Kasumi-1 (cell line): ENCODE measurements at regions not wholly inside any gene's neighbourhood (a gene's known extent, or its start where the extent isn't known, plus 50 kb on each side); places are given as distances from the start of the nearest gene placed in this dataset.

ENCODE experiments used
- DNase-seq, 2 experiments: peaks; one replicate each; lab custom pipeline; 2025; lab: John Stamatoyannopoulos, UW

- no peak for DNase-seq
These were observed 440.4 kb downstream of the DMRT2 start for GRCh38 chr9:1490341-1491232.

DNA sequence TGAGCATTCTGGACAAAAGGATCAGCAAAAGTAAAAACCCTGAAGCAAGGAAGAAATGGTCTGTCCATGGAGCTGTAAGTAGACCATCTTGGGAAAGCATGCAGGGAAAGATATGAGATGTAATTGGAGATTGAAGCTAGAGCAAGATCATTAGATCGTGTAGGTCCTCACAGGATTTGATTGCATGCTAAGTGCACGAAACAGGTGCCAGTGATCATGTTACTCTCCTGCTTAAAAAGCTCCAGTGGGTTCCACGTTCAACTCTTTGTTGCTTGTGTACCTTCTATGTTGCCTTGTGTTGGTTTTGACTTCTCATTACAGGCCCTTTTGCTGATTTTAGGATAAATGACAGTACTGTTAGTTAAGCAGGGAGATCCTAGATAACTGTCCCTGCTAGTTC lies 442.0 kb downstream of the DMRT2 start:
- DNase-seq = no peak

DNA sequence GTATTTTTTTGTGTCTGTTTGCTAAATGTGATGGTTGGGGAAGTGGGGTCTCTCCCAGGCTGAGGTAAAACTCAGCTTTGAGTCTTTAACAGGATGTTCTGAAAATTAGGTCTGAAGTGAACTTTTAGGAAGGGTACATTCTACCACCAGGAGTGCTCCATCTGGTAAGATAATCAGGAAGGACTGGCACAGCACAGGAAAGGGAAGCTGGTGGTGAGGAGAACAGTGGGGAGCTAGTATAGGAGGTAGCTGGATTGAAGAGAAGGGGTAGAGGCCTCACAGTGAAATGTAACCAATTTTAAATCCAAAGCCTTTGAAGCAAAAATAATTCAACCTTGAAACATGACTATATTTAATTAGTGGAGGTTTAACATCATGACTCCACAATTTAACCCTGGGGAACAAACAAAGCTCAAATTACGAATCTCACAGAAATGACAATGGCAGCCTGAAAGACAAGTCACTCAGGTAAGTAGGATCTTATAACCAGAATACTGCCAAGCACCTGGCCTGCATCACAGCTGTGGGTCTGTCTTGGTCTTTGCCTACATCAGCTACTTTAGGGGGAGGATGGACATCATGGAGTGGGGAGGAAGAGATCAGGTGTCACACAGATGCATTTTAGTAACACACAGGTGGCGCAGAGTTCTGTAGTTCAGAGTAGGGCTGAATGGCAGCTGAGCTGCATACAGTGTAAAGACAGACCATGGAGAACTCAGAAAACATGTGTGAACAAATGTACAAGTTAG lies 445.3 kb downstream of the DMRT2 start:
- no peak for DNase-seq

GRCh38 chr9:1505489-1505888 lies 455.3 kb downstream of the DMRT2 start:
- DNase-seq = no peak

GRCh38 chr9:1510712-1511111 lies 460.6 kb downstream of the DMRT2 start:
- no peak for DNase-seq

GRCh38 chr9:1513105-1513504 lies 462.9 kb downstream of the DMRT2 start:
- DNase-seq = no peak

DNA sequence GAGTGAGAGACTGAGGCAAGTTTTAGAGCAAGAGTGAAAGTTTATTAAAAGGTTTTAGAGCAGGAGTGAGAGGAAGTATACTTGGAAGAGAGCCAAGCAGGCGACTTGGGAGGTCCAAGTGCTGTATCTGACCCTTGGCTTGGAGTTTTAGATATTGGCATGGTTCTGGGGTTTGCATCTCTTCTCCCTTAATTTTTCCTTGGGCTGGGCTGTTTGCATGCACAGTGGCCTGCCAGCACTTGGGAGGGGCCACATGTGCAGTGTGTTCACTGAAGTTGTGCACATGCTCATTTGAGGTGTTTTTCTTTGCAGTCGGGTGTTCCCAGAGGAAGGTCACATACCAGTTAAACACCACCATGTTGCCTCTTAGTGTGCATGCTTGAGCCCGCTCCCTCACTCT lies 464.1 kb downstream of the DMRT2 start:
- DNase-seq = no peak

- no peak for DNase-seq
These were observed 464.7 kb downstream of the DMRT2 start for GRCh38 chr9:1514776-1515363.

DNA sequence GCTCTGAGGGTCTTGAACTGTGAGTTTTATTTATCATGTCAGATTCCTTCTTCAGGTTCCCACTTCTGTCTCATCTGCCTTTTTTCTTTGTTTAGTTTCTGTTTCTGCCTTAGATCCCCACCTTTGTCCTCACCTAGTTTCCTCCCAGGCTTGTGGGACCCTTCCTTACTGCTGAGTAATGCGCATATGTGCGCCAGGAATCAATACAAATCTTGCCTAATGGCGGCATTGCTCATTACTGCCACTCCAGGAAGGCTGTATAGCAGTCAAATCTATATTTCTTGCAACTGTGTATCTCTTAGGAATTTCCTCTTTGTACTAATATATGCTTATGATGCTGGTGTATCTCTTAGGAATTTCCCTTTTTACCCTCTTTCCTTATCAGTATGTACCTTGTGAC lies 465.4 kb downstream of the DMRT2 start:
- no peak for DNase-seq

DNA sequence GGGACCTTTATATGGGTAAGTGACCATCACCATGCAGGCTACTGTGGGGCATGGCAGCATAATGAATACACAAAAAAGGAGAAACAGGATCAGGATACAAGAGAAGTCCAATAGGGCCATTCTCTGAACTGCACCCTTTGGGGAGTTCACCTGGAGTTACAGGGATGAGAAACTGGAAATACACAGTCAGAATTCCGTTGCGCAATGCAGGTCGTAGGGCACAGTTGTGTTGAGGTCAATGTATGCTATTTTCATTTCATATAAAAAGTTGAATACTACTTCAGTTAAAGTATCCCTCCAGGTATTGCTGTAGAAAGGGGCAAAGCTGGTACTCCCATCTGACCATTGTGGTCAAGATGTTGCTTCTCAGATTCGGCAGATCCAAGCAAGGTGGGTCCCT lies 471.4 kb downstream of the DMRT2 start:
- no peak for DNase-seq

DNA sequence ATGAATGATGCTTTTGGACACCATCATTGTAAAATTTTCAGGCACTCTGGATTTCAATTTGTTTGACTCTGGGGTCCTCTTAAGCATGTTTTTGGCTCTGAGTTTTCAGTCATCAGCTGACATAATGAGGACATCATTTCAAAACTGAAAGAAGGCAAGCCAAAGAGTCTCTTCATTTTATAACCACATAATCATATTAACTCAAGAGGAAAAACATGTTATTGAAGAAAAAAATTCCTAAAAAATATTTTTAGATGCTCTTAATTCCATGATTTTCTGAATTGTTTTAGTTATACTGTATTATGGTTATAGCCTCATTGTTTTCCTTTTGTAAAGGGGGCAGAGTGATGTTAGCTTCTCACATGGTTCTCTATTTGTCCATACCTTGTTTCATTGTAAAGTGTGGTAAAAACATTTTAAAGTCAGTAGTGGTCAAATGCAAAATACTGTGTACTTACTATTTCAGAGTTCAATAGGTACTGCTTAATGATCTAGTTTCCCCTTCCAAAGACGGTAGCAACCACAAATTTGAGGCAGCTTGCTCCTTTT lies 472.1 kb downstream of the DMRT2 start:
- no peak for DNase-seq

GRCh38 chr9:1528456-1528855 lies 478.3 kb downstream of the DMRT2 start:
- DNase-seq = no peak

GRCh38 chr9:1530696-1531095 lies 480.5 kb downstream of the DMRT2 start:
- no peak for DNase-seq

DNA sequence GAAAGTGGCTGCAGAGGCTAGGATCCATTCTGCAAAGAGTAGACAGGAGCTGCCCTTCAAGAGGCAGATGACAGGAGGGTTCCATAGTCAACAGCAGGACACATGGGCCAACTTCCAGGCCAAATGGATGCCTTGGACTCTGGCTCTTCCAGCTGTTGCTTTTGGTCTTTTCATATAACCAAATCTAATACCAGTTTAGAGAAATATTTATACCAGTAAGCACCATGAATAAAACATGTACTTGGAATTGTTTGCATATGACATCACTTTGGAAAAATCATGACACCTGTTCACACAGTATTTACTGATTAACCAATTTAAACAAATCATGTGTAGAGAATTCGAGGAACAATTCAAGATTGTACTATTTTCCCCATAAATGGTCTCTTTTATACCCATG lies 481.3 kb downstream of the DMRT2 start:
- DNase-seq = no peak

GRCh38 chr9:1532171-1532570 lies 482.0 kb downstream of the DMRT2 start:
- no peak for DNase-seq

DNA sequence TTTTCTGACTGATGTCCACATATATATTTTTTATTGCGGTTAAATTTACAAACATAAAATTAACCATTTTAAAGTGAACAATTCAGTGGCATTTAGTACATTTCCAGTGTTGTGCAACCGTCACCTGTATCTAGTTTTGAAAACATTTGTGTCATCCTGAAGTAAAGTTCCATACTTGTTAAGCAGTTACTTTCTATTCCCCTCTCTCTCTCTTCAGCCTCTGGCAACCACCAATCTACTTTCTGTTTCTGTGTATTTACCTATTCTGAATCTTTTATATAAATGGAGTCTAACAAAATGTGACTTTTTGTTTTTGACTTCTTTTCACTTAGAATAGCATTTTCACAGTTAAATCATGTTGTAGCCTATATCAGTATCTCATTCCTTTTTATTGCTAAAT lies 480.1 kb upstream of the SMARCA2 start:
- no peak for DNase-seq

DNA sequence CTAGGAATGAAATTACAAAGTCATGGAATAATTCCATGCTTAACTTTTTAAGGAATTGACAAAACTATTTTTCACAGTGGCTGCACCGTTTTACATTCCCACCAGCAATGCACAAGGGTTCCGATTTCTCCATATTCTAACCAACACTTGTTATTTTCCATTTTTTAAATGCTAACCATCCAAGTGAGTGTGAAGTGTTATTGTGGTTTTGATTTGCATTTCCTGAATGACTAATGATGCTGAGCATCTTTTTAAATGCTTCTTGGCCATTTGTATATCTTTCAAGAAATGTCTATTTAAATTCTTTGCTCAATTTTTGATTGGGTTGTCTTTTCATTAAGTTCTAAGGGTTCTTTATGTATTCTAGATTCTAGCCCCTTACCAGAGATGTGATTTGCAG lies 479.5 kb upstream of the SMARCA2 start:
- no peak for DNase-seq

DNA sequence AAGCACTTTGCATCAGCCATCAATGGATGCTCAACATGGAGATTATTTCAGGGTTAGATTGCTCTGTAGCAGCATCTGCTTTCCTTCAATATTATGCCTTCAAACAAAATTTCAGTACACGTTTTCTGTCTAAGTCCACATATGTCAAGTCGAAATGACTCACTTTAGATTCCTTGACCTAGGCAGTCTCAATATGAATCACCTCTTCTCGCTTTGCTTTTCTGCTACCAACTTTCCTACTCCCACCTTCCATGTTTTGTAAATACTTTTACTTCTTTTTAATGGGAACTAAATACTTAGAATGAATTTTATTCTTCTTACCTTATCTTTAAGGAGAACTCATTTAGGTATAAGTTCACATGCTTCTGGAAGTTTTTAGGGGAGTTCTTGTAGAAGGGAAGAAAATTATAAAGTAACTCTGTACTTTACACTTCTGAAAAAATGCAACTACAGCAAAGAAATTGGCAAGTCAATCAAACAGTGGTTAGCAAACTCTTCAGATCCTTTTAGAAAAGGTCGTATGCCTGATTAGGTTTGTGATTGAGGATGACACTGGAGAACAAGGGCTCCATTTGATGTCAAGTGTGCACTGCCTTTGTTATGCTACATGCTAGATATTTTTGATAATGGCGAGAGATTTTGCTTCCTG lies 478.5 kb upstream of the SMARCA2 start:
- DNase-seq = no peak

DNA sequence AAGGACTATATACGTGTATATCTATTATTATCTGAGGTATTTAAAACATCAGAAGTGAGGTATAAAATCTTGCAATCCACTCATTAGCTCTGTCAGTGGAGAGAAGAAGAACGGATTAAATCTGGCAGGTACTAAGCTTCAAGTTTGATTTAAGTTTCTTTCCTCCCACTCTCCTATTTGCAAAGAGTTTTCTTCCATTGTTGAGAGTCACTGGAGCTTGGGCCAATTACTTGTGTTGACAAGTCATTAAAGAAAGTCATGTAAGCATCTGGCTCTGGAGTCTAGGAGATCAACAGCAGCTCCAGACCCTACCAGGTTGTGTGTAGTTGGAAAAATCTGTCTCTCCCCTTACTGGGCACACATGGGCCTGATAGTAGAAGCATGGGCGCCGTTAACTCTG lies 476.8 kb upstream of the SMARCA2 start:
- no peak for DNase-seq

- DNase-seq = no peak
These were observed 475.9 kb upstream of the SMARCA2 start for GRCh38 chr9:1539216-1539615.

DNA sequence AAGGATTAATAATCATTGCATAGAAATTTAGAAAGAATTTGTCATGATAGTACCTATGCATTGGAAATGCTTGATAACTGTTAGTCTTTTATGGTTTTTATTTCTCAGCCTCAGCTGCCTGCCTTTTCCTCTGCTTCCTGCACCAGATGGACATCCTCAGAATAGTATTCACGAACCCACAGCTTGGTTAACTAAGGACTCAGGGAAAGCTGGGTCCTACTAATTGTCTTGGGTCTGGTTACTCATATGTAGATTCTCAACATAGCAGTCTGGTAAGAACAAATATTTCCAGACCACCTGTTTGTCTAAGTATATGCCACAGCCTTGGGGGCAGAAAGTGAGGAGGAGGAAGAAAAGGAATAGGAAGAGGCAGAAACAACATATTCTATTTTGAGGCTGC lies 464.5 kb upstream of the SMARCA2 start:
- DNase-seq = no peak
